ENCODE measurements at regions not wholly inside any gene's neighbourhood (a gene's known extent, or its start where the extent isn't known, plus 50 kb on each side); places are given as distances from the start of the nearest gene placed in this dataset.

- no peak for DNase-seq
- H3K27ac ChIP-seq: no peak overlapping the region
- in situ Hi-C loops (cut with HindIII; ENCODE audit: low pct_ligation_motif_present, low sequenced_read_pairs): no loop called here
- H3K4me3 ChIP-seq (ENCODE audit: low read depth, low read length): no peak overlapping the region
- no peaks in the 10 kb centered on the region for H3K36me3 ChIP-seq (replicated peaks)
- TF ChIP-seq, protein P1, sequence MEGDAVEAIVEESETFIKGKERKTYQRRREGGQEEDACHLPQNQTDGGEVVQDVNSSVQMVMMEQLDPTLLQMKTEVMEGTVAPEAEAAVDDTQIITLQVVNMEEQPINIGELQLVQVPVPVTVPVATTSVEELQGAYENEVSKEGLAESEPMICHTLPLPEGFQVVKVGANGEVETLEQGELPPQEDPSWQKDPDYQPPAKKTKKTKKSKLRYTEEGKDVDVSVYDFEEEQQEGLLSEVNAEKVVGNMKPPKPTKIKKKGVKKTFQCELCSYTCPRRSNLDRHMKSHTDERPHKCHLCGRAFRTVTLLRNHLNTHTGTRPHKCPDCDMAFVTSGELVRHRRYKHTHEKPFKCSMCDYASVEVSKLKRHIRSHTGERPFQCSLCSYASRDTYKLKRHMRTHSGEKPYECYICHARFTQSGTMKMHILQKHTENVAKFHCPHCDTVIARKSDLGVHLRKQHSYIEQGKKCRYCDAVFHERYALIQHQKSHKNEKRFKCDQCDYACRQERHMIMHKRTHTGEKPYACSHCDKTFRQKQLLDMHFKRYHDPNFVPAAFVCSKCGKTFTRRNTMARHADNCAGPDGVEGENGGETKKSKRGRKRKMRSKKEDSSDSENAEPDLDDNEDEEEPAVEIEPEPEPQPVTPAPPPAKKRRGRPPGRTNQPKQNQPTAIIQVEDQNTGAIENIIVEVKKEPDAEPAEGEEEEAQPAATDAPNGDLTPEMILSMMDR (IDR thresholded peaks at IDR 0.05; ENCODE audit: low read depth, low read length, missing control alignments): no peak
- no peaks in the 10 kb centered on the region for H3K27me3 ChIP-seq (replicated peaks)
These were observed 71.3 kb upstream of the PPM1B start for GRCh38 chr2:44097322-44097907.

DNA sequence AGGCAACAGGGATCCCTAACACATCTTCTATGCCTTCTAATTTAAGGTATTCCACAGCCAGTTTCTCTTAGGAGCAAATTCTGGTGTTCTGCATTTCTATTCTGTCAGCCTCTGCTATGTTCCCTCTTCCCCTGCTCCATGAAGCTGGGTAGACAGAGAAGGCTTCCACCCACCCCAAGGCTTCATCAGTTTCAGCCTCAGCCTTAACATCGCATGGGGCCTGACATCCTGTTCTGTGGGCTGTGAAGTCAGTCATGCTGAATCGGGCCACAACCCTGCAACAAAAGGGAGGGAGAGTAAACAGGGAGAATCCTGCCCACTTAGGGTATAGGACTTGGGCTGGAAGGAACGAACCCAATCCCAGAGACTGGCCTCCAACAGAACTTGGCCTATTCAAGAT lies 70.6 kb upstream of the PPM1B start:
- Histone ChIP-seq H3K27ac (no peak overlapping the region), H3K4me3 (ENCODE audit: low read depth, low read length) (no peak overlapping the region), H3K36me3 (replicated peaks) (no peaks in the 10 kb centered on the region), H3K27me3 (replicated peaks) (no peaks in the 10 kb centered on the region)
- in situ Hi-C loops (cut with HindIII; ENCODE audit: low pct_ligation_motif_present, low sequenced_read_pairs): no loop called here
- DNase-seq: no peak
- TF ChIP-seq, protein P1 (IDR thresholded peaks at IDR 0.05; ENCODE audit: low read depth, low read length, missing control alignments): no peak

DNA sequence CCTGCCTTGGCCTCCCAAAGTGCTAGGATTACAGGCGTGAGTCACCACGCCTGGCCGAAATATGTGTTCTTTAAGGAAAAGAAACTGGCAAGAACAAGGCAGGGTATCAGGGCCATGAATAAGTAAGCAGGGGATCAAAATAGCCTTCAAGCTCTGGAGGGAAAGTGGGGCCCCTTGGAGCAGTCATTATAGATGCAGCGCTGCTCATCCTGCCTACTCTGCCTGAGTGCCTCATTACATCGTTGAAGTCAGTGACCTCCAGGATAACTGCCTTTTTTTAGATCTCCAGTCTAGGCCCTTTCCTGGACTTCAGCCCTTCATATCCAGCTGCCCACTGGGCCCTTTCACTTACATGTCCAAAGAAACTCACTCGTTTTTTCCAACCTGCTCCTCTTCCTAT lies 69.8 kb upstream of the PPM1B start:
- TF ChIP-seq, protein P1 (IDR thresholded peaks at IDR 0.05; ENCODE audit: low read depth, low read length, missing control alignments): no peak
- H3K27ac ChIP-seq: no peak overlapping the region
- no peaks in the 10 kb centered on the region for H3K36me3 ChIP-seq (replicated peaks)
- no peaks in the 10 kb centered on the region for H3K27me3 ChIP-seq (replicated peaks)
- DNase-seq: no peak
- no peak overlapping the region for H3K4me3 ChIP-seq (ENCODE audit: low read depth, low read length)
- in situ Hi-C loops (cut with HindIII; ENCODE audit: low pct_ligation_motif_present, low sequenced_read_pairs): no loop called here

- peak; percentile 91 for DNase-seq
- in situ Hi-C loops (cut with HindIII; ENCODE audit: low pct_ligation_motif_present, low sequenced_read_pairs): no loop called here
- no peaks in the 10 kb centered on the region for H3K27me3 ChIP-seq (replicated peaks)
- TF ChIP-seq, protein P1 (IDR thresholded peaks at IDR 0.05; ENCODE audit: low read depth, low read length, missing control alignments): no peak
- H3K27ac ChIP-seq: no peak overlapping the region
- H3K4me3 ChIP-seq (ENCODE audit: low read depth, low read length): no peak overlapping the region
- H3K36me3 ChIP-seq (replicated peaks): no peaks in the 10 kb centered on the region
These were observed 68.3 kb upstream of the PPM1B start for GRCh38 chr2:44100351-44100750.

DNA sequence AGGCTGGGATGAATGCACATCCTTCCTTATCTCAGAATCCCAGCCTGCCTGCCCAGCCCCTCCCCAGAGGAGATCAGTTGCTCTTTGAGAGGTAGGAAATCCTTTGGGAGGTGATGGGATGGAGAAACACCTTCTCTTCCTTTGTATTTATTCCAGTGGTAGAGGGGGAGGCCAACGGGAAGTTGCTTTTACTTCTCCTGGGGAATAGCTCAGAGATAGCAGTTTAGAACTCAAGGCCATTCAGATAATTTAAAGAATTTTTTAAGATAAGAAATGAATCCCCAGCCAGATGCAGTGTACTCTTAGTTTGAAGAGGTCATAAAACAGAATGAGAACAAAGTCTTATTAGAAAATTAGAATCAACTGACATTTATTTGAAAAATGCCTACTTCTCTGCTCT lies 67.4 kb upstream of the PPM1B start:
- Histone ChIP-seq H3K27ac (no peak overlapping the region), H3K27me3 (replicated peaks) (no peaks in the 10 kb centered on the region), H3K36me3 (replicated peaks) (no peaks in the 10 kb centered on the region), H3K4me3 (ENCODE audit: low read depth, low read length) (no peak overlapping the region)
- DNase-seq: no peak
- TF ChIP-seq, protein P1 (IDR thresholded peaks at IDR 0.05; ENCODE audit: low read depth, low read length, missing control alignments): no peak
- in situ Hi-C loops (cut with HindIII; ENCODE audit: low pct_ligation_motif_present, low sequenced_read_pairs): no loop called here
